Hepatocyte (in vitro differentiated cells): ENCODE measurements at regions not wholly inside any gene's neighbourhood (a gene's known extent, or its start where the extent isn't known, plus 50 kb on each side); places are given as distances from the start of the nearest gene placed in this dataset.

ENCODE experiments used
- DNase-seq: peaks from one replicate; pipeline ENCODE4 v3.0.0-alpha.2; 2016; ENCODE audit warnings: low spot score
- H2AFZ ChIP-seq: fragments of 200-600 bp; sonication (generic); 2 replicates; pipeline ENCODE4 v1.6.0; 2016; ENCODE audit warnings: antibody characterized with exemption, mild to moderate bottlenecking
- H3K27ac ChIP-seq: fragments of 200-600 bp; sonication (generic); 2 replicates; pipeline ENCODE4 v1.5.1; 2016; ENCODE audit warnings: mild to moderate bottlenecking
- H3K27me3 ChIP-seq: fragments of 200-600 bp; sonication (generic); 2 replicates; pipeline ENCODE4 v1.6.1; 2016
- H3K36me3 ChIP-seq: fragments of 200-600 bp; sonication (generic); replicated peaks from 2 replicates; pipeline ENCODE4 v1.5.1; 2016; ENCODE audit warnings: low read depth; ENCODE audit not compliant: insufficient read depth
- H3K4me1 ChIP-seq: fragments of 200-600 bp; sonication (generic); 2 replicates; pipeline ENCODE4 v1.5.1; 2016; ENCODE audit warnings: mild to moderate bottlenecking, moderate library complexity; ENCODE audit not compliant: insufficient read depth
- H3K4me2 ChIP-seq: fragments of 200-600 bp; sonication (generic); 2 replicates; pipeline ENCODE4 v1.6.0; 2016
- H3K4me3 ChIP-seq: fragments of 200-600 bp; sonication (generic); 2 replicates; pipeline ENCODE4 v1.5.1; 2016; ENCODE audit warnings: mild to moderate bottlenecking
- H3K79me2 ChIP-seq: fragments of 200-600 bp; sonication (generic); 2 replicates; pipeline ENCODE4 v1.6.0; 2017; ENCODE audit warnings: mild to moderate bottlenecking
- H3K9me2 ChIP-seq: fragments of 200-600 bp; sonication (generic); replicated peaks from 2 replicates; pipeline ENCODE4 v1.6.0; 2017; ENCODE audit warnings: mild to moderate bottlenecking; ENCODE audit not compliant: insufficient read depth
- H3K9me3 ChIP-seq: fragments of 200-600 bp; sonication (generic); 2 replicates; pipeline ENCODE4 v1.5.1; 2016; ENCODE audit warnings: low read depth, mild to moderate bottlenecking
- H4K20me1 ChIP-seq: fragments of 200-600 bp; sonication (generic); 2 replicates; pipeline ENCODE4 v1.6.0; 2016; ENCODE audit warnings: mild to moderate bottlenecking; ENCODE audit not compliant: insufficient read depth, poor library complexity, severe bottlenecking
- CTCF ChIP-seq: fragments of 200-600 bp; sonication (generic); IDR thresholded peaks from 2 replicates; pipeline ENCODE4 v1.5.1; 2016; ENCODE audit warnings: antibody characterized with exemption, mild to moderate bottlenecking; ENCODE audit not compliant: poor library complexity
- EZH2 ChIP-seq: fragments of 200-600 bp; sonication (generic); IDR thresholded peaks from 2 replicates; pipeline ENCODE4 v1.6.1; 2016; ENCODE audit warnings: antibody characterized with exemption, mild to moderate bottlenecking, borderline replicate concordance
- EZH2phosphoT487 ChIP-seq: fragments of 200-600 bp; sonication (generic); IDR thresholded peaks from one replicate; pipeline ENCODE4 v1.6.1; 2018; ENCODE audit warnings: antibody characterized with exemption, mild to moderate bottlenecking, low read depth, moderate library complexity; ENCODE audit not compliant: unreplicated experiment, severe bottlenecking
- WGBS: methylation state at CpG from one replicate; pipeline ENCODE4 v1.1.6; 2016; ENCODE audit warnings: low lambda C conversion rate; ENCODE audit errors: missing lambda C conversion rate; 5-methylcytosine and 5-hydroxymethylcytosine counted together

- WGBS = 69% methylated on average over 5 of the region's 5 CpGs
- H3K27me3 ChIP-seq = no peaks in the 10 kb centered on the region
- DNase-seq = no peak
- H3K27ac ChIP-seq = no peak overlapping the region
- TF ChIP-seq EZH2 (no peak), CTCF (no peak), EZH2phosphoT487 (no peak)
- H2AFZ ChIP-seq = no peak overlapping the region
- H3K79me2 ChIP-seq = no peaks in the 10 kb centered on the region
- H3K4me3 ChIP-seq = no peak overlapping the region
- no peaks in the 10 kb centered on the region for H3K9me3 ChIP-seq
- H3K4me2 ChIP-seq = no peak overlapping the region
- H3K36me3 ChIP-seq = no peaks in the 10 kb centered on the region
- no peaks in the 10 kb centered on the region for H3K9me2 ChIP-seq
- no peaks in the 10 kb centered on the region for H4K20me1 ChIP-seq
- H3K4me1 ChIP-seq = no peaks in the 10 kb centered on the region
Measured at GRCh38 chr6:148682990-148683389, 63.8 kb upstream of the UST start.

GRCh38 chr6:148689168-148689567 lies 57.7 kb upstream of the UST start:
- no peak overlapping the region for H3K4me3 ChIP-seq
- H3K4me2 ChIP-seq = no peak overlapping the region
- no peak overlapping the region for H2AFZ ChIP-seq
- no peaks in the 10 kb centered on the region for H3K4me1 ChIP-seq
- H4K20me1 ChIP-seq = no peaks in the 10 kb centered on the region
- no peak for DNase-seq
- H3K27ac ChIP-seq = no peak overlapping the region
- 79% methylated on average over 3 of the region's 3 CpGs for WGBS
- no peaks in the 10 kb centered on the region for H3K9me2 ChIP-seq
- H3K79me2 ChIP-seq = no peaks in the 10 kb centered on the region
- H3K36me3 ChIP-seq = no peaks in the 10 kb centered on the region
- TF ChIP-seq EZH2 (no peak), CTCF (no peak), EZH2phosphoT487 (no peak)
- H3K9me3 ChIP-seq = no peaks in the 10 kb centered on the region
- no peaks in the 10 kb centered on the region for H3K27me3 ChIP-seq

GRCh38 chr6:148693882-148694484 lies 52.8 kb upstream of the UST start:
- no peak overlapping the region for H3K27ac ChIP-seq
- no peak overlapping the region for H2AFZ ChIP-seq
- no peaks in the 10 kb centered on the region for H3K36me3 ChIP-seq
- no peaks in the 10 kb centered on the region for H3K9me2 ChIP-seq
- TF ChIP-seq EZH2phosphoT487 (no peak), EZH2 (no peak), CTCF (no peak)
- H4K20me1 ChIP-seq = no peaks in the 10 kb centered on the region
- 95% methylated on average over 3 of the region's 3 CpGs for WGBS
- H3K4me1 ChIP-seq = no peaks in the 10 kb centered on the region
- DNase-seq = no peak
- no peaks in the 10 kb centered on the region for H3K79me2 ChIP-seq
- no peaks in the 10 kb centered on the region for H3K9me3 ChIP-seq
- no peak overlapping the region for H3K4me2 ChIP-seq
- H3K27me3 ChIP-seq = no peaks in the 10 kb centered on the region
- H3K4me3 ChIP-seq = no peak overlapping the region
